Right lobe of liver (tissue), 4 donors: ENCODE measurements at regions not wholly inside any gene's neighbourhood (a gene's known extent, or its start where the extent isn't known, plus 50 kb on each side); places are given as distances from the start of the nearest gene placed in this dataset.

ENCODE experiments used
- CTCF ChIP-seq, 4 donors: fragments of 200-600 bp in 3 of 4; fragments of 450-650 bp in 1 of 4; IDR thresholded peaks; one replicate each; pipeline versions ENCODE4 v1.5.1 to v1.8.0; 2016 to 2022; ENCODE audit warnings: antibody characterized with exemption in 4 of 4, mild to moderate bottlenecking in 2 of 4
- POLR2A ChIP-seq: fragments of 450-650 bp; IDR thresholded peaks from one replicate; pipeline ENCODE4 v1.6.1; 2017; ENCODE audit warnings: antibody characterized with exemption, mild to moderate bottlenecking
- donor health status: DM: no; HTN: no; CAD: no.
- donor health status: DM: no; HTN: no; CAD: no.
- donor health status: DM: no; HTN: yes; CAD: no.

DNA sequence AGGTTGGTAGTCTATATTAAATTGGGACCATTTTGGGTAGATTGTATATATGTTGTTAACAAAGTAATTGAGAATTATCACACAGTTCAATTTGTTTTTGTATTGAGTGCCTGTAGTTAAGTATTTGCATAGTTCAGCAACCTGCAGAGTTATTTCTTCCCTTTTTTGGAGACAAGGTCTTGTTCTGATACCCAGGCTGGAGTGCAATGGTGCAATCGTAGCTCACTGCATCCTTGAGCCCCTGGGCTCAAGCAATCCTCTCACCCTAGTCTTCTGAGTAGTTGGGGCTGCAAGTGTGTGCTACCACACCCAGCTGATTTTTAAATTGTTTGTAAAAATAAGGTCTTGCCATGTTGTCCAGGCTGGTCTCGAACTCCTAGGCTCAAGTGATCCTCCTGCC is 250.5 kb downstream of the UTRN start:
- TF ChIP-seq CTCF (IDR thresholded peaks at IDR 0.05) (no peak), POLR2A (no peak)
